K562 (cell line): ENCODE measurements at regions not wholly inside any gene's neighbourhood (a gene's known extent, or its start where the extent isn't known, plus 50 kb on each side); places are given as distances from the start of the nearest gene placed in this dataset.

Source experiments
- BRF1 ChIP-seq: IDR thresholded peaks from 3 replicates; pipeline ENCODE4 v1.6.1; 2011; ENCODE audit warnings: borderline replicate concordance, mild to moderate bottlenecking; ENCODE audit not compliant: insufficient read length; ENCODE audit errors: extremely low read depth
- FOXM1 ChIP-seq, 2 experiments: fragments of 450-650 bp in 1 of 2; sonication (generic) in 1 of 2; formaldehyde crosslinking in 1 of 2; IDR thresholded peaks; 2 replicates each; pipeline versions ENCODE4 v1.6.1 to v1.9.0; 2017 to 2022; ENCODE audit warnings: low read depth in 2 of 2, mild to moderate bottlenecking in 2 of 2, missing genetic modification reagents in 1 of 2, moderate library complexity in 1 of 2
- KLF6 ChIP-seq: fragments of 250-450 bp; sonication (Bioruptor Pico); IDR thresholded peaks from 2 replicates; pipeline ENCODE4 v1.4.0; 2020; ENCODE audit warnings: mild to moderate bottlenecking, moderate library complexity, borderline replicate concordance
- L3MBTL2 ChIP-seq: fragments of 450-650 bp; IDR thresholded peaks from 2 replicates; pipeline ENCODE4 v1.6.1; 2016; ENCODE audit warnings: mild to moderate bottlenecking, moderate library complexity
- NCOA1 ChIP-seq: fragments of 450-650 bp; IDR thresholded peaks from 2 replicates; pipeline ENCODE4 v1.6.1; 2016; ENCODE audit warnings: low read depth
- NELFE ChIP-seq: IDR thresholded peaks from 2 replicates; pipeline ENCODE4 v1.6.1; 2011; ENCODE audit warnings: mild to moderate bottlenecking; ENCODE audit not compliant: insufficient read depth, insufficient read length
- NFATC3 ChIP-seq: fragments of 450-650 bp; IDR thresholded peaks from 2 replicates; pipeline ENCODE4 v1.6.1; 2017; ENCODE audit warnings: mild to moderate bottlenecking
- NFE2L1 ChIP-seq: fragments of 450-650 bp; IDR thresholded peaks from 2 replicates; pipeline ENCODE4 v1.6.1; 2016; ENCODE audit warnings: missing genetic modification characterization, low read depth, mild to moderate bottlenecking, missing compliant biosample characterization, moderate library complexity, borderline replicate concordance
- NFXL1 ChIP-seq: fragments of 450-650 bp; formaldehyde crosslinking; IDR thresholded peaks from 2 replicates; pipeline ENCODE4 v1.4.0; 2021; ENCODE audit warnings: mild to moderate bottlenecking
- RAD51 ChIP-seq: fragments of 450-650 bp; IDR thresholded peaks from 2 replicates; pipeline ENCODE4 v1.7.1; 2016; ENCODE audit warnings: low read depth, mild to moderate bottlenecking, borderline replicate concordance
- RFX1 ChIP-seq: fragments of 450-650 bp; IDR thresholded peaks from 2 replicates; pipeline ENCODE4 v1.6.1; 2016; ENCODE audit warnings: mild to moderate bottlenecking, moderate library complexity
- SAFB2 ChIP-seq: fragments of 200-400 bp; formaldehyde crosslinking; IDR thresholded peaks from 2 replicates; pipeline ENCODE4 v1.6.1; 2018; ENCODE audit warnings: borderline replicate concordance, low read length, low read depth, moderate library complexity; ENCODE audit not compliant: severe bottlenecking
- SETDB1 ChIP-seq: IDR thresholded peaks from one replicate; pipeline ENCODE4 v1.6.1; 2012; ENCODE audit warnings: low read length, control low read depth, inconsistent platforms
- SNIP1 ChIP-seq: fragments of 450-650 bp; IDR thresholded peaks from 2 replicates; pipeline ENCODE4 v1.7.1; 2017; ENCODE audit warnings: low read depth, mild to moderate bottlenecking
- ZFPM2 ChIP-seq: fragments of 250-450 bp; sonication (Bioruptor Pico); IDR thresholded peaks from 2 replicates; pipeline ENCODE4 v1.5.1; 2022; ENCODE audit warnings: mild to moderate bottlenecking
- ZNF12 ChIP-seq: sonication (generic); formaldehyde crosslinking; IDR thresholded peaks from 2 replicates; pipeline ENCODE4 v1.4.0; 2020; ENCODE audit warnings: mild to moderate bottlenecking, missing genetic modification reagents
- ZNF212 ChIP-seq: fragments of 450-650 bp; formaldehyde crosslinking; IDR thresholded peaks from 2 replicates; pipeline ENCODE4 v1.4.0; 2020; ENCODE audit warnings: mild to moderate bottlenecking
- ZNF41 ChIP-seq: fragments of 250-450 bp; sonication (Bioruptor Pico); conservative IDR thresholded peaks from 2 replicates; pipeline ENCODE4 v1.4.0; 2020; ENCODE audit warnings: mild to moderate bottlenecking
- ZNF589 ChIP-seq: fragments of 200-800 bp; sonication (Bioruptor generic); IDR thresholded peaks from 2 replicates; pipeline ENCODE4 v1.6.1; 2016; ENCODE audit warnings: low read depth, missing genetic modification characterization, missing compliant biosample characterization
- ZNF644 ChIP-seq: fragments of 200-800 bp; sonication (Bioruptor generic); IDR thresholded peaks from 2 replicates; pipeline ENCODE4 v1.6.1; 2016; ENCODE audit warnings: low read depth, missing genetic modification characterization, missing compliant biosample characterization
- TF ChIP-seq, protein P1 (sequence below): sonication (generic); formaldehyde crosslinking; IDR thresholded peaks from 2 replicates; pipeline ENCODE4 v1.8.0; 2022; ENCODE audit warnings: missing genetic modification reagents, mild to moderate bottlenecking, moderate library complexity, borderline replicate concordance
- TF ChIP-seq, protein P2 (sequence below): IDR thresholded peaks from 3 replicates; pipeline ENCODE4 v1.6.1; 2011; ENCODE audit warnings: borderline replicate concordance, mild to moderate bottlenecking; ENCODE audit not compliant: insufficient read length, insufficient read depth
- TF ChIP-seq, protein P3 (sequence below): fragments of 450-650 bp; IDR thresholded peaks from 2 replicates; pipeline ENCODE4 v1.6.1; 2016; ENCODE audit warnings: mild to moderate bottlenecking
- TF ChIP-seq, protein P4 (sequence below): fragments of 250-450 bp; sonication (Bioruptor Pico); IDR thresholded peaks from 2 replicates; pipeline ENCODE4 v1.8.0; 2022; ENCODE audit warnings: inconsistent platforms, mild to moderate bottlenecking, moderate library complexity, borderline replicate concordance

DNA sequence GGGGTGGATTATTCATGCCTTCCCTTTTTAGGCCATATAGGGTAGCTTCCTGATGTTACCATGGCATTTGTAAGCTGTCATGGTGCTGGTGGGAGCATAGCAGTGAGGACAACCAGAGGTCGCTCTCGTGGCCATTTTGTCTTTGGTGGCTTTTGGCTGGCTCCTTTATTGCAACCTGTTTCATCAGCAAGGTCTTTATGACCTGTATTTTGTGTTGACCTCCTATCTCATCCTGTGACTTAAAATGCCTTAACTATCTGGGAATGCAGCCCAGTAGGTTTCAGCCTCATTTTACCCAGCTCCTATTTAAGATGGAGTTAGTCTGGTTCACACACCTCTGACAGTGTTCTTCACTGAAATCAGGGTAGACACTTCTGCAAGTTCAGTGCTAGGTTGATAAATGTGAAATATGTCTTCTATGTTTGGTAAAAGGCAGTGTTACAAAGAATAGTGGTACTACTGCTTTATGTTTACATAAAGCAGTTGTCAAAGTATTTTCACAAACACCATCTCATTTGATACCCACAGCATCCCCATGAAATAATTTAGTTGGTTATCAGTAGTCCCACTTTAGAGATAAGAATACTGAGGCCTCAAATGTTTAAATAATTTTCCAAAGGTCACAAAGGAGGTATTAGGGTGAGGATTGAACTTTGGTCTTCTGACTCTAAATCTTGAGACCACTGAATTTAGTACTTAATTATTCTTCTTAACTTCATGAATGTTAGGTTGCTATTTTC is 77.1 kb upstream of the C4orf54 start (continued):
- TF ChIP-seq, protein P1, sequence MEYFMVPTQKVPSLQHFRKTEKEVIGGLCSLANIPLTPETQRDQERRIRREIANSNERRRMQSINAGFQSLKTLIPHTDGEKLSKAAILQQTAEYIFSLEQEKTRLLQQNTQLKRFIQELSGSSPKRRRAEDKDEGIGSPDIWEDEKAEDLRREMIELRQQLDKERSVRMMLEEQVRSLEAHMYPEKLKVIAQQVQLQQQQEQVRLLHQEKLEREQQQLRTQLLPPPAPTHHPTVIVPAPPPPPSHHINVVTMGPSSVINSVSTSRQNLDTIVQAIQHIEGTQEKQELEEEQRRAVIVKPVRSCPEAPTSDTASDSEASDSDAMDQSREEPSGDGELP (CRISPR knock-in tag): no peak
- TF ChIP-seq RFX1: peak; percentile 44
- TF ChIP-seq ZNF644 (tag): peak; percentile 90
- TF ChIP-seq ZNF212 (CRISPR knock-in tag): peak; percentile 87
- TF ChIP-seq ZNF589 (CRISPR knock-in tag): peak; percentile 99
- no peak for TF ChIP-seq FOXM1 (IDR thresholded peaks at IDR 0.05; ENCODE audit: low read depth)
- no peak for TF ChIP-seq FOXM1 (CRISPR knock-in tag; IDR thresholded peaks at IDR 0.05; ENCODE audit: low read depth)
- TF ChIP-seq NELFE: no peak
- no peak for TF ChIP-seq ZNF12 (CRISPR knock-in tag)
- no peak for TF ChIP-seq RAD51
- TF ChIP-seq SETDB1: no peak
- TF ChIP-seq NFATC3: no peak
- peak; percentile 91 for TF ChIP-seq ZNF41 (CRISPR knock-in tag)
- TF ChIP-seq SNIP1: no peak
- TF ChIP-seq SAFB2: no peak
- TF ChIP-seq, protein P2, sequence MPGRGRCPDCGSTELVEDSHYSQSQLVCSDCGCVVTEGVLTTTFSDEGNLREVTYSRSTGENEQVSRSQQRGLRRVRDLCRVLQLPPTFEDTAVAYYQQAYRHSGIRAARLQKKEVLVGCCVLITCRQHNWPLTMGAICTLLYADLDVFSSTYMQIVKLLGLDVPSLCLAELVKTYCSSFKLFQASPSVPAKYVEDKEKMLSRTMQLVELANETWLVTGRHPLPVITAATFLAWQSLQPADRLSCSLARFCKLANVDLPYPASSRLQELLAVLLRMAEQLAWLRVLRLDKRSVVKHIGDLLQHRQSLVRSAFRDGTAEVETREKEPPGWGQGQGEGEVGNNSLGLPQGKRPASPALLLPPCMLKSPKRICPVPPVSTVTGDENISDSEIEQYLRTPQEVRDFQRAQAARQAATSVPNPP: no peak
- TF ChIP-seq NFE2L1: peak; percentile 51
- peak; percentile 96 for TF ChIP-seq KLF6 (CRISPR knock-in tag)
- TF ChIP-seq, protein P3, sequence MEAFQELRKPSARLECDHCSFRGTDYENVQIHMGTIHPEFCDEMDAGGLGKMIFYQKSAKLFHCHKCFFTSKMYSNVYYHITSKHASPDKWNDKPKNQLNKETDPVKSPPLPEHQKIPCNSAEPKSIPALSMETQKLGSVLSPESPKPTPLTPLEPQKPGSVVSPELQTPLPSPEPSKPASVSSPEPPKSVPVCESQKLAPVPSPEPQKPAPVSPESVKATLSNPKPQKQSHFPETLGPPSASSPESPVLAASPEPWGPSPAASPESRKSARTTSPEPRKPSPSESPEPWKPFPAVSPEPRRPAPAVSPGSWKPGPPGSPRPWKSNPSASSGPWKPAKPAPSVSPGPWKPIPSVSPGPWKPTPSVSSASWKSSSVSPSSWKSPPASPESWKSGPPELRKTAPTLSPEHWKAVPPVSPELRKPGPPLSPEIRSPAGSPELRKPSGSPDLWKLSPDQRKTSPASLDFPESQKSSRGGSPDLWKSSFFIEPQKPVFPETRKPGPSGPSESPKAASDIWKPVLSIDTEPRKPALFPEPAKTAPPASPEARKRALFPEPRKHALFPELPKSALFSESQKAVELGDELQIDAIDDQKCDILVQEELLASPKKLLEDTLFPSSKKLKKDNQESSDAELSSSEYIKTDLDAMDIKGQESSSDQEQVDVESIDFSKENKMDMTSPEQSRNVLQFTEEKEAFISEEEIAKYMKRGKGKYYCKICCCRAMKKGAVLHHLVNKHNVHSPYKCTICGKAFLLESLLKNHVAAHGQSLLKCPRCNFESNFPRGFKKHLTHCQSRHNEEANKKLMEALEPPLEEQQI: no peak
- TF ChIP-seq NFXL1 (CRISPR knock-in tag): peak; percentile 90
- no peak for TF ChIP-seq L3MBTL2
- TF ChIP-seq, protein P4, sequence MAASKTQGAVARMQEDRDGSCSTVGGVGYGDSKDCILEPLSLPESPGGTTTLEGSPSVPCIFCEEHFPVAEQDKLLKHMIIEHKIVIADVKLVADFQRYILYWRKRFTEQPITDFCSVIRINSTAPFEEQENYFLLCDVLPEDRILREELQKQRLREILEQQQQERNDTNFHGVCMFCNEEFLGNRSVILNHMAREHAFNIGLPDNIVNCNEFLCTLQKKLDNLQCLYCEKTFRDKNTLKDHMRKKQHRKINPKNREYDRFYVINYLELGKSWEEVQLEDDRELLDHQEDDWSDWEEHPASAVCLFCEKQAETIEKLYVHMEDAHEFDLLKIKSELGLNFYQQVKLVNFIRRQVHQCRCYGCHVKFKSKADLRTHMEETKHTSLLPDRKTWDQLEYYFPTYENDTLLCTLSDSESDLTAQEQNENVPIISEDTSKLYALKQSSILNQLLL (CRISPR knock-in tag): no peak
- no peak for TF ChIP-seq NCOA1
- TF ChIP-seq BRF1: no peak
- TF ChIP-seq ZFPM2 (CRISPR knock-in tag): peak; percentile 75; the same call in 1 of the 2 replicates
